K562 (cell line): ENCODE measurements at regions not wholly inside any gene's neighbourhood (a gene's known extent, or its start where the extent isn't known, plus 50 kb on each side); places are given as distances from the start of the nearest gene placed in this dataset.

Experiments
- FOXM1 ChIP-seq, 2 experiments: fragments of 450-650 bp in 1 of 2; sonication (generic) in 1 of 2; formaldehyde crosslinking in 1 of 2; IDR thresholded peaks; 2 replicates each; pipeline versions ENCODE4 v1.6.1 to v1.9.0; 2017 to 2022; ENCODE audit warnings: low read depth in 2 of 2, mild to moderate bottlenecking in 2 of 2, missing genetic modification reagents in 1 of 2, moderate library complexity in 1 of 2
- GATAD2B ChIP-seq: fragments of 450-650 bp; IDR thresholded peaks from 2 replicates; pipeline ENCODE4 v1.6.1; 2017; ENCODE audit warnings: mild to moderate bottlenecking, borderline replicate concordance
- PHB ChIP-seq: fragments of 250-450 bp; sonication (Bioruptor Pico); IDR thresholded peaks from 2 replicates; pipeline ENCODE4 v1.5.0; 2021
- ZC3H8 ChIP-seq: fragments of 450-650 bp; IDR thresholded peaks from 2 replicates; pipeline ENCODE4 v1.6.1; 2017
- ZNF274 ChIP-seq: IDR thresholded peaks from 2 replicates; pipeline ENCODE4 v1.6.1; 2011; ENCODE audit warnings: low read depth, mild to moderate bottlenecking, low read length, moderate library complexity, borderline replicate concordance
- TF ChIP-seq, protein P1 (sequence below): fragments of 450-650 bp; IDR thresholded peaks from one replicate; pipeline ENCODE4 v1.6.1; 2018; ENCODE audit warnings: mild to moderate bottlenecking, moderate library complexity; ENCODE audit not compliant: partially characterized antibody
- TF ChIP-seq, protein P2 (sequence below): fragments of 450-650 bp; IDR thresholded peaks from 2 replicates; pipeline ENCODE4 v1.6.1; 2018; ENCODE audit not compliant: partially characterized antibody
- TF ChIP-seq, protein P3 (sequence below), 2 experiments: fragments of 450-650 bp; IDR thresholded peaks; 2 replicates each; pipeline ENCODE4 v1.6.1; 2016
- TF ChIP-seq, protein P4 (sequence below): fragments of 450-650 bp; IDR thresholded peaks from 2 replicates; pipeline ENCODE4 v1.6.1; 2016; ENCODE audit warnings: low read depth

GRCh38 chr14:98943907-98944306 lies 328.1 kb downstream of the BCL11B start (continued):
- TF ChIP-seq, protein P1, sequence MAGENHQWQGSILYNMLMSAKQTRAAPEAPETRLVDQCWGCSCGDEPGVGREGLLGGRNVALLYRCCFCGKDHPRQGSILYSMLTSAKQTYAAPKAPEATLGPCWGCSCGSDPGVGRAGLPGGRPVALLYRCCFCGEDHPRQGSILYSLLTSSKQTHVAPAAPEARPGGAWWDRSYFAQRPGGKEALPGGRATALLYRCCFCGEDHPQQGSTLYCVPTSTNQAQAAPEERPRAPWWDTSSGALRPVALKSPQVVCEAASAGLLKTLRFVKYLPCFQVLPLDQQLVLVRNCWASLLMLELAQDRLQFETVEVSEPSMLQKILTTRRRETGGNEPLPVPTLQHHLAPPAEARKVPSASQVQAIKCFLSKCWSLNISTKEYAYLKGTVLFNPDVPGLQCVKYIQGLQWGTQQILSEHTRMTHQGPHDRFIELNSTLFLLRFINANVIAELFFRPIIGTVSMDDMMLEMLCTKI: no peak
- TF ChIP-seq FOXM1 (IDR thresholded peaks at IDR 0.05; ENCODE audit: low read depth): no peak
- TF ChIP-seq FOXM1 (CRISPR knock-in tag; IDR thresholded peaks at IDR 0.05; ENCODE audit: low read depth): no peak
- no peak for TF ChIP-seq PHB (CRISPR knock-in tag)
- TF ChIP-seq, protein P2, sequence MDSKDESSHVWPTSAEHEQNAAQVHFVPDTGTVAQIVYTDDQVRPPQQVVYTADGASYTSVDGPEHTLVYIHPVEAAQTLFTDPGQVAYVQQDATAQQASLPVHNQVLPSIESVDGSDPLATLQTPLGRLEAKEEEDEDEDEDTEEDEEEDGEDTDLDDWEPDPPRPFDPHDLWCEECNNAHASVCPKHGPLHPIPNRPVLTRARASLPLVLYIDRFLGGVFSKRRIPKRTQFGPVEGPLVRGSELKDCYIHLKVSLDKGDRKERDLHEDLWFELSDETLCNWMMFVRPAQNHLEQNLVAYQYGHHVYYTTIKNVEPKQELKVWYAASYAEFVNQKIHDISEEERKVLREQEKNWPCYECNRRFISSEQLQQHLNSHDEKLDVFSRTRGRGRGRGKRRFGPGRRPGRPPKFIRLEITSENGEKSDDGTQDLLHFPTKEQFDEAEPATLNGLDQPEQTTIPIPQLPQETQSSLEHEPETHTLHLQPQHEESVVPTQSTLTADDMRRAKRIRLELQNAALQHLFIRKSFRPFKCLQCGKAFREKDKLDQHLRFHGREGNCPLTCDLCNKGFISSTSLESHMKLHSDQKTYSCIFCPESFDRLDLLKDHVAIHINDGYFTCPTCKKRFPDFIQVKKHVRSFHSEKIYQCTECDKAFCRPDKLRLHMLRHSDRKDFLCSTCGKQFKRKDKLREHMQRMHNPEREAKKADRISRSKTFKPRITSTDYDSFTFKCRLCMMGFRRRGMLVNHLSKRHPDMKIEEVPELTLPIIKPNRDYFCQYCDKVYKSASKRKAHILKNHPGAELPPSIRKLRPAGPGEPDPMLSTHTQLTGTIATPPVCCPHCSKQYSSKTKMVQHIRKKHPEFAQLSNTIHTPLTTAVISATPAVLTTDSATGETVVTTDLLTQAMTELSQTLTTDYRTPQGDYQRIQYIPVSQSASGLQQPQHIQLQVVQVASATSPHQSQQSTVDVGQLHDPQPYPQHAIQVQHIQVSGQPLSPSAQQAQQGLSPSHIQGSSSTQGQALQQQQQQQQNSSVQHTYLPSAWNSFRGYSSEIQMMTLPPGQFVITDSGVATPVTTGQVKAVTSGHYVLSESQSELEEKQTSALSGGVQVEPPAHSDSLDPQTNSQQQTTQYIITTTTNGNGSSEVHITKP: no peak
- TF ChIP-seq GATAD2B: no peak
- TF ChIP-seq, protein P3, sequence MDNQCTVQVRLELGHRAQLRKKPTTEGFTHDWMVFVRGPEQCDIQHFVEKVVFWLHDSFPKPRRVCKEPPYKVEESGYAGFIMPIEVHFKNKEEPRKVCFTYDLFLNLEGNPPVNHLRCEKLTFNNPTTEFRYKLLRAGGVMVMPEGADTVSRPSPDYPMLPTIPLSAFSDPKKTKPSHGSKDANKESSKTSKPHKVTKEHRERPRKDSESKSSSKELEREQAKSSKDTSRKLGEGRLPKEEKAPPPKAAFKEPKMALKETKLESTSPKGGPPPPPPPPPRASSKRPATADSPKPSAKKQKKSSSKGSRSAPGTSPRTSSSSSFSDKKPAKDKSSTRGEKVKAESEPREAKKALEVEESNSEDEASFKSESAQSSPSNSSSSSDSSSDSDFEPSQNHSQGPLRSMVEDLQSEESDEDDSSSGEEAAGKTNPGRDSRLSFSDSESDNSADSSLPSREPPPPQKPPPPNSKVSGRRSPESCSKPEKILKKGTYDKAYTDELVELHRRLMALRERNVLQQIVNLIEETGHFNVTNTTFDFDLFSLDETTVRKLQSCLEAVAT (IDR thresholded peaks at IDR 0.05): no peak
- no peak for TF ChIP-seq ZC3H8
- TF ChIP-seq, protein P4, sequence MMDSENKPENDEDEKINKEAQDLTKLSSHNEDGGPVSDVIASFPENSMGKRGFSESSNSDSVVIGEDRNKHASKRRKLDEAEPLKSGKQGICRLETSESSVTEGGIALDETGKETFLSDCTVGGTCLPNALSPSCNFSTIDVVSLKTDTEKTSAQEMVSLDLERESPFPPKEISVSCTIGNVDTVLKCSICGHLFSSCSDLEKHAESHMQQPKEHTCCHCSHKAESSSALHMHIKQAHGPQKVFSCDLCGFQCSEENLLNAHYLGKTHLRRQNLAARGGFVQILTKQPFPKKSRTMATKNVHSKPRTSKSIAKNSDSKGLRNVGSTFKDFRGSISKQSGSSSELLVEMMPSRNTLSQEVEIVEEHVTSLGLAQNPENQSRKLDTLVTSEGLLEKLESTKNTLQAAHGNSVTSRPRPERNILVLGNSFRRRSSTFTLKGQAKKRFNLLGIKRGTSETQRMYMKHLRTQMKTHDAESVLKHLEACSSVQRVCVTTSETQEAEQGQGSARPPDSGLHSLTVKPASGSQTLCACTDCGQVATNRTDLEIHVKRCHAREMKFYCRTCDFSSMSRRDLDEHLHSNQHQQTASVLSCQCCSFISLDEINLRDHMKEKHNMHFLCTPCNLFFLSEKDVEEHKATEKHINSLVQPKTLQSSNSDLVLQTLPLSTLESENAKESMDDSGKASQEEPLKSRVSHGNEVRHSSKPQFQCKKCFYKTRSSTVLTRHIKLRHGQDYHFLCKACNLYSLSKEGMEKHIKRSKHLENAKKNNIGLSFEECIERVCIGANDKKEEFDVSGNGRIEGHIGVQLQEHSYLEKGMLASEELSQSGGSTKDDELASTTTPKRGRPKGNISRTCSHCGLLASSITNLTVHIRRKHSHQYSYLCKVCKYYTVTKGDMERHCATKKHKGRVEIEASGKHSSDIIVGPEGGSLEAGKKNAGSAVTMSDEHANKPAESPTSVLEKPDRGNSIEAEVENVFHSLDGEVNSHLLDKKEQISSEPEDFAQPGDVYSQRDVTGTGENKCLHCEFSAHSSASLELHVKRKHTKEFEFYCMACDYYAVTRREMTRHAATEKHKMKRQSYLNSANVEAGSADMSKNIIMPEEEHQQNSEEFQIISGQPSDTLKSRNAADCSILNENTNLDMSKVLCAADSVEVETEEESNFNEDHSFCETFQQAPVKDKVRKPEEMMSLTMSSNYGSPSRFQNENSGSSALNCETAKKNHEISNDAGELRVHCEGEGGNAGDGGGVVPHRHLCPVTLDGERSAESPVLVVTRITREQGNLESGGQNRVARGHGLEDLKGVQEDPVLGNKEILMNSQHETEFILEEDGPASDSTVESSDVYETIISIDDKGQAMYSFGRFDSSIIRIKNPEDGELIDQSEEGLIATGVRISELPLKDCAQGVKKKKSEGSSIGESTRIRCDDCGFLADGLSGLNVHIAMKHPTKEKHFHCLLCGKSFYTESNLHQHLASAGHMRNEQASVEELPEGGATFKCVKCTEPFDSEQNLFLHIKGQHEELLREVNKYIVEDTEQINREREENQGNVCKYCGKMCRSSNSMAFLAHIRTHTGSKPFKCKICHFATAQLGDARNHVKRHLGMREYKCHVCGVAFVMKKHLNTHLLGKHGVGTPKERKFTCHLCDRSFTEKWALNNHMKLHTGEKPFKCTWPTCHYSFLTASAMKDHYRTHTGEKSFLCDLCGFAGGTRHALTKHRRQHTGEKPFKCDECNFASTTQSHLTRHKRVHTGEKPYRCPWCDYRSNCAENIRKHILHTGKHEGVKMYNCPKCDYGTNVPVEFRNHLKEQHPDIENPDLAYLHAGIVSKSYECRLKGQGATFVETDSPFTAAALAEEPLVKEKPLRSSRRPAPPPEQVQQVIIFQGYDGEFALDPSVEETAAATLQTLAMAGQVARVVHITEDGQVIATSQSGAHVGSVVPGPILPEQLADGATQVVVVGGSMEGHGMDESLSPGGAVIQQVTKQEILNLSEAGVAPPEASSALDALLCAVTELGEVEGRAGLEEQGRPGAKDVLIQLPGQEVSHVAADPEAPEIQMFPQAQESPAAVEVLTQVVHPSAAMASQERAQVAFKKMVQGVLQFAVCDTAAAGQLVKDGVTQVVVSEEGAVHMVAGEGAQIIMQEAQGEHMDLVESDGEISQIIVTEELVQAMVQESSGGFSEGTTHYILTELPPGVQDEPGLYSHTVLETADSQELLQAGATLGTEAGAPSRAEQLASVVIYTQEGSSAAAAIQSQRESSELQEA: no peak
- TF ChIP-seq ZNF274: no peak
- TF ChIP-seq, all 486 proteins: peak for 0
